CD8-positive, alpha-beta memory T cell (primary cell): ENCODE measurements at regions not wholly inside any gene's neighbourhood (a gene's known extent, or its start where the extent isn't known, plus 50 kb on each side); places are given as distances from the start of the nearest gene placed in this dataset.
"Not testable (repeated sequence)": the region's sequence is repeated elsewhere in the genome, so short reads cannot be mapped to it uniquely, and the experiment has no call there.

Experiments
- CTCF ChIA-PET: fragments of 350-600 bp; sonication (Branson Sonifier 250); formaldehyde crosslinking; loops from one replicate; lab custom pipeline; 2021; ENCODE audit warnings: antibody characterized with exemption; lab: Charles Lee
- POLR2A ChIA-PET: fragments of 350-600 bp; sonication (Branson Sonifier 250); formaldehyde crosslinking; loops from one replicate; lab custom pipeline; 2021; ENCODE audit warnings: antibody characterized with exemption; lab: Charles Lee
- DNase-seq, 5 donors: peaks; one replicate each; pipeline versions ENCODE4 v3.0.0 to v3.0.0-alpha.2; 2020 to 2022; ENCODE audit warnings: mixed read lengths in 1 of 5
- H3K27ac ChIP-seq: one replicate; pipeline ENCODE4 v1.7.0; 2013; ENCODE audit warnings: low read depth, mild to moderate bottlenecking, low read length, moderate library complexity
- H3K27me3 ChIP-seq: 2 replicates; pipeline ENCODE4 v1.7.0; 2013; ENCODE audit warnings: low read length, mild to moderate bottlenecking; ENCODE audit not compliant: insufficient read depth, poor library complexity, severe bottlenecking
- H3K36me3 ChIP-seq: 2 replicates; pipeline ENCODE4 v1.7.0; 2013; ENCODE audit warnings: mild to moderate bottlenecking, low read length, moderate library complexity; ENCODE audit not compliant: insufficient read depth
- H3K4me1 ChIP-seq: 2 replicates; pipeline ENCODE4 v1.7.0; 2013; ENCODE audit warnings: mild to moderate bottlenecking, low read length, moderate library complexity; ENCODE audit not compliant: insufficient read depth
- H3K4me3 ChIP-seq: 2 replicates; pipeline ENCODE4 v1.7.0; 2013; ENCODE audit warnings: mild to moderate bottlenecking, low read length
- H3K9me3 ChIP-seq: 2 replicates; pipeline ENCODE4 v1.7.0; 2013; ENCODE audit warnings: mild to moderate bottlenecking, low read length
- H3K27ac Mint-ChIP-seq, 8 donors: one replicate each; pipeline ENCODE4 v1.8.0; 2020 to 2021; ENCODE audit warnings: mixed read lengths in 8 of 8, mild to moderate bottlenecking in 6 of 8, inconsistent platforms in 3 of 8, moderate library complexity in 3 of 8
- H3K27me3 Mint-ChIP-seq, 2 donors: one replicate each; pipeline ENCODE4 v1.8.0; 2020 to 2021; ENCODE audit warnings: mixed read lengths in 2 of 2, mild to moderate bottlenecking in 1 of 2, moderate library complexity in 1 of 2
- H3K36me3 Mint-ChIP-seq, 3 donors: one replicate each; pipeline ENCODE4 v1.8.0; 2020 to 2021; ENCODE audit warnings: mixed read lengths in 3 of 3, inconsistent platforms in 1 of 3, mild to moderate bottlenecking in 1 of 3
- H3K4me1 Mint-ChIP-seq, 3 donors: one replicate each; pipeline ENCODE4 v1.8.0; 2020 to 2021; ENCODE audit warnings: mixed read lengths in 3 of 3, inconsistent platforms in 1 of 3, mild to moderate bottlenecking in 1 of 3
- H3K4me3 Mint-ChIP-seq, 7 donors: one replicate each; pipeline ENCODE4 v1.8.0; 2020 to 2021; ENCODE audit warnings: mixed read lengths in 7 of 7, mild to moderate bottlenecking in 6 of 7, moderate library complexity in 4 of 7, inconsistent platforms in 2 of 7
- H3K9me3 Mint-ChIP-seq, 5 donors: one replicate each; pipeline ENCODE4 v1.8.0; 2020 to 2022; ENCODE audit warnings: mixed read lengths in 5 of 5, mild to moderate bottlenecking in 3 of 5, moderate library complexity in 2 of 5, inconsistent platforms in 1 of 5

DNA sequence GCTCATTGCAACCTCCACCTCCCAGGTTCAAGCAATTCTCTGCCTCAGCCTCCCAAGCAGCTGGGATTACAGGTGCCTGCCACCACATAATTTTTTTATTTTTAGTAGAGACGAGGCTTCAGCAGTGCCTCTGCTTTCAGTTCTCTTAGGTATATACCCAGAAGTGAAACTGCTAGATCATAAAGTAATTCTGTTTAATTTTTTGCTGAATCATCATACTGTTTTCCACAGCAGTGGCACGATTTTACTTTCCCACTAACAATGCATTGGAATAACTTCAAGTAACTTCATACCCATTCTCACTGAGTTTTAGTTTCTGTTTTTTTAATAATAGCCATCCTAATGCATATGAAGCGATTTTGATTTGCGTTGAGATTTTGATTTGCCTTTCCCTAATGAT, 148.0 kb upstream of the G2E3 start:
- Mint-ChIP-seq H3K27me3 (peaks cover 2 to 5% of the 10 kb centered on the region in 2 donors), H3K4me1 (no peaks in the 10 kb centered on the region), H3K4me3 (no peak overlapping the region), H3K9me3 (peaks cover 0 to 5% (median 0%) of the 10 kb centered on the region in 5 donors), H3K36me3 (no peaks in the 10 kb centered on the region), H3K27ac (no peak overlapping the region)
- ChIA-PET POLR2A (no interaction called here), CTCF (no interaction called here)
- no peak overlapping the region for H3K4me3 ChIP-seq
- H3K4me1 ChIP-seq, result no peaks in the 10 kb centered on the region
- H3K27me3 ChIP-seq, result no peaks in the 10 kb centered on the region
- DNase-seq, result no peak
- no peaks in the 10 kb centered on the region for H3K9me3 ChIP-seq
- H3K27ac ChIP-seq, result no peak overlapping the region
- no peaks in the 10 kb centered on the region for H3K36me3 ChIP-seq

DNA sequence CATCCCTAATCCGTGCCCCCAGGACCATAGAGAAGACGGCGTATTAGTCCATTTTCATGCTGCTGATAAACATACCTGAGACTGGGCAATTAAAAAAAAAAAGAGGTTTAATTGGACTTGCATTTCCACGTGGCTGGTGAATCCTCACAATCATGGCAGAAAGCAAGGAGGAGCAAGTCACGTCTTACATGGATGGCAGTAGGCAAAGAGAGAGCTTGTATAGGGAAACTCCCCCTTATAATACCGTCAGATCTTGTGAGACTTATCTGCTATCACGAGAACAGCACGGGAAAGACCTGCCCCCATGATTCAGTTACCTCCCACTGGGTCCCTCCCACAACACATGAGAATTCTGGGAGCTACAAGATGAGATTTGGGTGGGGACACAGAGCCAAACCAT, 145.8 kb upstream of the G2E3 start:
- H3K27ac Mint-ChIP-seq, H3K4me3 ChIP-seq, H3K4me1 ChIP-seq, H3K27me3 Mint-ChIP-seq, POLR2A ChIA-PET, H3K27me3 ChIP-seq, H3K9me3 ChIP-seq, H3K36me3 Mint-ChIP-seq, CTCF ChIA-PET, H3K4me1 Mint-ChIP-seq, H3K36me3 ChIP-seq, DNase-seq, H3K9me3 Mint-ChIP-seq, H3K27ac ChIP-seq, H3K4me3 Mint-ChIP-seq: not testable (repeated sequence)

DNA sequence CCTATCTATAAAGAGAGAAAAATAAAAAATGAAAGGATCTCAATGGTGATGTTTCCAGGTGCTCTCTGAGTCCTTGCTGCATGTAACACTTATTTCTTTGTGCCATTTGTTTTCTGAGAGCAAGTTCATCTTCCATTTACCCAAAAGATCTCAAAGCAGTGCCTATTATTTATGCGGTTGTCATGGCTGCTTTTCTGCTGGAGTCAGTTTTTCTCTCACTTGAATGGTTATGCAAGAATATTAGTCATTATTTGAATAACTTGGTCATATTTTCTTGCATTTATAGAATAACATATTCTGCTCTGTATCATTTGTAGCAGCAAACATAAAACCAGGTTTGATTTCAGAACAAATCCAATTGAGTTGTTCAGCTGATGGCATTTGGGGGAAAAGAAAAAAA, 141.8 kb upstream of the G2E3 start:
- Histone ChIP-seq H3K4me3 (no peak overlapping the region), H3K9me3 (no peaks in the 10 kb centered on the region), H3K36me3 (no peaks in the 10 kb centered on the region), H3K4me1 (no peaks in the 10 kb centered on the region), H3K27ac (no peak overlapping the region), H3K27me3 (no peaks in the 10 kb centered on the region)
- H3K36me3 Mint-ChIP-seq, result no peaks in the 10 kb centered on the region
- ChIA-PET POLR2A (no interaction called here), CTCF (no interaction called here)
- H3K27me3 Mint-ChIP-seq, result peaks cover 0 to 13% of the 10 kb centered on the region in 2 donors
- no peak overlapping the region for H3K4me3 Mint-ChIP-seq
- no peak overlapping the region for H3K27ac Mint-ChIP-seq
- peaks cover 0 to 5% (median 0%) of the 10 kb centered on the region in 5 donors for H3K9me3 Mint-ChIP-seq
- no peak for DNase-seq
- H3K4me1 Mint-ChIP-seq, result no peaks in the 10 kb centered on the region

DNA sequence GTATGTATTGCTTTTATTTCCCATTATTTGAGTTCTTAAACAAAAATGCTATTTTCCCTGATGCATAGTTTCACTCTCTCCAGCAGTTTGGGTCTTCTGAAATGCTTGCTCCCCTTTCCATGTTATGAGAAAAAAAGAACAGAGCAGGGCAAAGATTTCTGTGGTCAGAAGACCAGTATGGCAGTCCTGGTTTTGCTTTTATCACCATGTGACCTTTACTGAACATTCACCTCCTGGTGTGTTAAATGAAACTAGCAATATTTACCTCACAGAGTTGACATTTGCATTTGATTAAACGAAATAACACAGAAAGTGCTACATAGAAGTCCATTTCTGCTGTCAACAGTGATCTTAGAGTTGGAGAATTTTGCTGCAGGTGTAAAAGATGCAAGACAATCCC, 141.0 kb upstream of the G2E3 start:
- peaks cover 0 to 11% of the 10 kb centered on the region in 2 donors for H3K27me3 Mint-ChIP-seq
- no peak overlapping the region for H3K4me3 ChIP-seq
- H3K9me3 ChIP-seq, result no peaks in the 10 kb centered on the region
- peaks cover 0 to 1% (median 0%) of the 10 kb centered on the region in 5 donors for H3K9me3 Mint-ChIP-seq
- H3K36me3 Mint-ChIP-seq, result no peaks in the 10 kb centered on the region
- ChIA-PET CTCF (no interaction called here), POLR2A (no interaction called here)
- H3K4me1 Mint-ChIP-seq, result no peaks in the 10 kb centered on the region
- H3K4me1 ChIP-seq, result no peaks in the 10 kb centered on the region
- no peak for DNase-seq
- H3K27ac ChIP-seq, result no peak overlapping the region
- H3K27ac Mint-ChIP-seq, result no peak overlapping the region
- H3K4me3 Mint-ChIP-seq, result no peak overlapping the region
- H3K27me3 ChIP-seq, result no peaks in the 10 kb centered on the region
- no peaks in the 10 kb centered on the region for H3K36me3 ChIP-seq

DNA sequence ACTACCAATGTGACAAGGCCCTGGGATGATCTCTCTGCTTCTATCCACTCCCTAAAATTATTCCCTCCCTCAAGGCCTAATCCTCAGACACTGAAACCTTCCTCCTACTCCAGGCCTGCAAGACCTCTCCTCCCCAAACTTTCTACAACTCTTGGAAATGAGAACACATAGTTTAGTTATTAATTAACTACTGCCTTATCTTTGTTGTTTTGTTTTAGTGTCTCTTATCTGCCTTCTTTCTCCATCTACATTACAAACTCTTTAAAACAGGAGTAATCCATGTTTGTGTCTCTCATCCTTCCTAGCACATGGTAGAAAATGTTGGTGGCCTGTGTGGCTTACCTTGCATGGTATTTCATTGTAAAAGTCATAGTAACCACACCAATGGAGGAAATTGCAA, 139.9 kb upstream of the G2E3 start:
- Mint-ChIP-seq H3K36me3 (no peaks in the 10 kb centered on the region), H3K4me3 (no peak overlapping the region), H3K4me1 (no peaks in the 10 kb centered on the region), H3K9me3 (no peaks in the 10 kb centered on the region), H3K27me3 (peaks cover 0 to 18% of the 10 kb centered on the region in 2 donors), H3K27ac (no peak overlapping the region)
- Histone ChIP-seq H3K36me3 (no peaks in the 10 kb centered on the region), H3K4me3 (no peak overlapping the region), H3K27me3 (no peaks in the 10 kb centered on the region), H3K9me3 (no peaks in the 10 kb centered on the region), H3K4me1 (no peaks in the 10 kb centered on the region), H3K27ac (no peak overlapping the region)
- CTCF ChIA-PET, result no interaction called here
- DNase-seq, result no peak
- POLR2A ChIA-PET, result no interaction called here

DNA sequence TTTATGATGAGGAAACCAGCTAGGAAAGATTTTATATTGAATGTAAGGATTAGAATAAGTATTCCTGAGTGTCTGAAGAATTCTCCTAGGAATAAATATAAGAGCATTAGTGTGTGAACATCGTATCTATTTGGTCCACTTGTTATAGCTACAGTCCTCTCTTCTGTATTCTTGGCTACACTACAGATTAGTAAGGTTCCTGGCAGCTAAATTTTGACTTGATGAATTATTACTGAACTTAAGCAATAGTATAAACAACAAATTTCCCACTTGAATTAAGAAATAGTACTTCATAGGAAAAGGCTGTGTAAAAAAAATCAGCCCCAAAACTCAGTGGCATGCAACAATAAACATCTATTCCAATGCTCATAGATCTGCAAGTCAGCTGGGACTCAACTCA, 138.4 kb upstream of the G2E3 start:
- ChIA-PET CTCF (no interaction called here), POLR2A (no interaction called here)
- H3K36me3 ChIP-seq, result no peaks in the 10 kb centered on the region
- H3K27ac Mint-ChIP-seq, result no peak overlapping the region
- no peak overlapping the region for H3K4me3 Mint-ChIP-seq
- H3K27ac ChIP-seq, result no peak overlapping the region
- H3K27me3 Mint-ChIP-seq, result peaks cover 0 to 18% of the 10 kb centered on the region in 2 donors
- no peaks in the 10 kb centered on the region for H3K9me3 ChIP-seq
- H3K4me1 ChIP-seq, result no peaks in the 10 kb centered on the region
- no peaks in the 10 kb centered on the region for H3K4me1 Mint-ChIP-seq
- H3K36me3 Mint-ChIP-seq, result no peaks in the 10 kb centered on the region
- no peak for DNase-seq
- no peak overlapping the region for H3K4me3 ChIP-seq
- no peaks in the 10 kb centered on the region for H3K27me3 ChIP-seq
- peaks cover 0 to 3% (median 0%) of the 10 kb centered on the region in 5 donors for H3K9me3 Mint-ChIP-seq

DNA sequence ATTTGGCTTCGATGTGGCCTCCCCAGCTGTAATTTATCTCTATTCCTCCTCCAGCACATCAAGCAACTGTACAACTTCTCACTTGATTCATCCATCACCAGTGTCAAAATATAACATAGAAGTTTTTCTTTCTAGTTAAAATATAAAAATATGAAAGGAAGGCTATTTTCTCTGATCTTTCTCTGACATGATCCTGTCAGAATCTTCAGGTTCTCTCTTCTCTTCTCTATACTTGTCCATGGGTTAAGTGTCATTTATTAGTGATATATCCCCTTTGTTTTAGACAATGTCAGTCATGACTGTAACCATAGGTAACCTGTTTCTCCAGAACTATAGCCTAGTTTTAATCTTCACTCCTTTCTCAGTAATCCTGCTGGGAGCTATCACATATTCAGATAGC, 132.5 kb upstream of the G2E3 start:
- Histone ChIP-seq H3K27me3 (no peaks in the 10 kb centered on the region), H3K36me3 (no peaks in the 10 kb centered on the region), H3K9me3 (no peaks in the 10 kb centered on the region), H3K4me3 (no peak overlapping the region), H3K4me1 (no peaks in the 10 kb centered on the region), H3K27ac (no peak overlapping the region)
- no peak for DNase-seq
- H3K9me3 Mint-ChIP-seq, result peaks cover 0 to 3% (median 0%) of the 10 kb centered on the region in 5 donors
- peaks cover 0 to 14% of the 10 kb centered on the region in 2 donors for H3K27me3 Mint-ChIP-seq
- no peak overlapping the region for H3K27ac Mint-ChIP-seq
- no peak overlapping the region for H3K4me3 Mint-ChIP-seq
- H3K4me1 Mint-ChIP-seq, result no peaks in the 10 kb centered on the region
- ChIA-PET POLR2A (no interaction called here), CTCF (no interaction called here)
- no peaks in the 10 kb centered on the region for H3K36me3 Mint-ChIP-seq

DNA sequence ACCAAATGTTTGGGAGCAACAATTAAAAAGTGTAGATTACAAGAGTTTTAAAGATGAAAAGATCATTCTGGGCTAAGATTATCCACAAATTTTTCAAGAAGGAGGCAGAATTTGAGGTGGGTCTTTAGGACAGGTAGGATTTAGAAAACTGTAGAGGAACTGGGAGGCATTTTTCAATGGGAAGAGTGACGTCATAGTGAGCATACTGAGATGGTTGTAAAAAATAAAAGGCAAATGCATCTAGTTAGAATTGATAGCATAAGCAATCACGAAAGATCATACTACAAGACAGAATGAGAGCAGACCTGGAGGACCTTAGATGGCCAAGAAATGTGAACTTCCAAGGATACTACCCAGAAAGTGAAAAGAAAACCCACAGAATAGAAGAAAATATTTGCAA, 131.6 kb upstream of the G2E3 start:
- Histone ChIP-seq H3K27me3 (no peaks in the 10 kb centered on the region), H3K9me3 (no peaks in the 10 kb centered on the region), H3K27ac (no peak overlapping the region), H3K4me3 (no peak overlapping the region), H3K36me3 (no peaks in the 10 kb centered on the region), H3K4me1 (no peaks in the 10 kb centered on the region)
- H3K27me3 Mint-ChIP-seq, result peaks cover 0 to 14% of the 10 kb centered on the region in 2 donors
- POLR2A ChIA-PET, result no interaction called here
- H3K4me3 Mint-ChIP-seq, result no peak overlapping the region
- no peak for DNase-seq
- peaks cover 0 to 3% (median 0%) of the 10 kb centered on the region in 5 donors for H3K9me3 Mint-ChIP-seq
- H3K36me3 Mint-ChIP-seq, result no peaks in the 10 kb centered on the region
- no peak overlapping the region for H3K27ac Mint-ChIP-seq
- CTCF ChIA-PET, result no interaction called here
- no peaks in the 10 kb centered on the region for H3K4me1 Mint-ChIP-seq

DNA sequence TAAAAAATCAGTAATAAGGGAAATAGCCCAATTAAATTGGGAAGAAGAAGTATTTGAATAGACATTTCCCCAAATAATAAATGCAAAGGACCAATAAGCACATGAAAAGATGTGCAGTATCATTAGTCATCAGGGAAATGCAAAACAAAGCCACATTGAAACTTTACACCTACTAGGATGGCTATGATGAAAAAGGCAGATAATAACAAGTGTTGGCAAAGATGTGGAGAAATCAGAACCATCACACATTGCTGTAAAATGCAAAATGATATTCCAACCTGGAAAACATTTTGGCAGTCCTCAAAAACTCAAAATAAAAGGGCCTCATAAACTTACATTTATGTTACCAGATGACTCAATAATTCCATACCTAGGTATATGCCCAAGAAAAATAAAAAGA, 131.1 kb upstream of the G2E3 start:
- no peaks in the 10 kb centered on the region for H3K36me3 ChIP-seq
- no peaks in the 10 kb centered on the region for H3K27me3 ChIP-seq
- ChIA-PET CTCF (no interaction called here), POLR2A (no interaction called here)
- peaks cover 0 to 14% of the 10 kb centered on the region in 2 donors for H3K27me3 Mint-ChIP-seq
- no peaks in the 10 kb centered on the region for H3K36me3 Mint-ChIP-seq
- H3K4me3 Mint-ChIP-seq, result no peak overlapping the region
- no peak overlapping the region for H3K27ac Mint-ChIP-seq
- peaks cover 0 to 3% (median 0%) of the 10 kb centered on the region in 5 donors for H3K9me3 Mint-ChIP-seq
- no peaks in the 10 kb centered on the region for H3K4me1 Mint-ChIP-seq
- DNase-seq, result no peak
- H3K4me1 ChIP-seq, result no peaks in the 10 kb centered on the region
- H3K9me3 ChIP-seq, result no peaks in the 10 kb centered on the region
- H3K27ac ChIP-seq, result no peak overlapping the region
- H3K4me3 ChIP-seq, result no peak overlapping the region
